Fibroblast of lung (primary cell): ENCODE measurements at regions not wholly inside any gene's neighbourhood (a gene's known extent, or its start where the extent isn't known, plus 50 kb on each side); places are given as distances from the start of the nearest gene placed in this dataset.
A peak's percentile ranks its signal among the peaks of the same experiment; 100 is the strongest.

Experiments used
- DNase-seq, 2 donors: peaks; one replicate each; pipeline versions ENCODE4 v3.0.0 to v3.0.0-alpha.2; 2010; ENCODE audit warnings: low read depth in 2 of 2
- H2AFZ ChIP-seq: 2 replicates; pipeline ENCODE4 v1.5.1; 2012; ENCODE audit warnings: low read length, control low read depth, inconsistent platforms
- H3K27ac ChIP-seq: 2 replicates; pipeline ENCODE4 v1.5.1; 2011; ENCODE audit warnings: low read length, control low read depth; ENCODE audit not compliant: insufficient read depth
- H3K27me3 ChIP-seq: 2 replicates; pipeline ENCODE4 v1.5.1; 2011; ENCODE audit warnings: mild to moderate bottlenecking, low read length; ENCODE audit not compliant: control insufficient read depth, insufficient read depth
- H3K36me3 ChIP-seq: 2 replicates; pipeline ENCODE4 v1.5.1; 2011; ENCODE audit warnings: low read length; ENCODE audit not compliant: control insufficient read depth, insufficient read depth
- H3K4me1 ChIP-seq: 2 replicates; pipeline ENCODE4 v1.5.1; 2011; ENCODE audit warnings: low read length; ENCODE audit not compliant: control insufficient read depth, insufficient read depth; ENCODE audit errors: extremely low read depth
- H3K4me2 ChIP-seq: 2 replicates; pipeline ENCODE4 v1.5.1; 2011; ENCODE audit warnings: low read length, control low read depth; ENCODE audit not compliant: insufficient read depth; ENCODE audit errors: extremely low read depth
- H3K4me3 ChIP-seq, 4 experiments: fragments of 200-600 bp in 1 of 4; sonication (generic) in 1 of 4; replicated peaks in 1 of 4; 2 replicates each; pipeline ENCODE4 v1.5.1; 2011 to 2016; ENCODE audit warnings: low read length in 4 of 4, low read depth in 3 of 4, mild to moderate bottlenecking in 3 of 4, control low read depth in 2 of 4, inconsistent platforms in 1 of 4, mixed read lengths in 1 of 4; ENCODE audit not compliant: insufficient read depth in 1 of 4; ENCODE audit errors: control extremely low read depth in 1 of 4
- H3K79me2 ChIP-seq: 2 replicates; pipeline ENCODE4 v1.5.1; 2012; ENCODE audit warnings: mild to moderate bottlenecking, low read length, inconsistent platforms; ENCODE audit not compliant: control insufficient read depth, insufficient read depth
- H3K9ac ChIP-seq: 2 replicates; pipeline ENCODE4 v1.5.1; 2011; ENCODE audit warnings: mild to moderate bottlenecking, low read length, control low read depth; ENCODE audit not compliant: insufficient read depth
- H3K9me3 ChIP-seq: 2 replicates; pipeline ENCODE4 v1.5.1; 2012; ENCODE audit warnings: low read depth, low read length; ENCODE audit not compliant: control insufficient read depth, insufficient read depth
- H4K20me1 ChIP-seq: 2 replicates; pipeline ENCODE4 v1.5.1; 2011; ENCODE audit warnings: low read length; ENCODE audit not compliant: control insufficient read depth, insufficient read depth; ENCODE audit errors: extremely low read depth
- EZH2 ChIP-seq: IDR thresholded peaks from 2 replicates; pipeline ENCODE4 v1.5.1; 2012; ENCODE audit warnings: low read length, control low read depth, mild to moderate bottlenecking; ENCODE audit errors: missing control alignments
- TF ChIP-seq, protein P1 (sequence below), 2 donors: IDR thresholded peaks in 1 of 2; conservative IDR thresholded peaks in 1 of 2; 1 replicate in 1 of 2; 2 replicates in 1 of 2; pipeline ENCODE4 v1.5.1; 2011 to 2012; ENCODE audit warnings: low read length in 2 of 2, control low read depth in 1 of 2, inconsistent platforms in 1 of 2, low read depth in 1 of 2, mild to moderate bottlenecking in 1 of 2

- no peaks in the 10 kb centered on the region for H3K9me3 ChIP-seq
Measured at GRCh38 chr4:181140037-181140603, 1103.1 kb upstream of the TENM3 start.

DNA sequence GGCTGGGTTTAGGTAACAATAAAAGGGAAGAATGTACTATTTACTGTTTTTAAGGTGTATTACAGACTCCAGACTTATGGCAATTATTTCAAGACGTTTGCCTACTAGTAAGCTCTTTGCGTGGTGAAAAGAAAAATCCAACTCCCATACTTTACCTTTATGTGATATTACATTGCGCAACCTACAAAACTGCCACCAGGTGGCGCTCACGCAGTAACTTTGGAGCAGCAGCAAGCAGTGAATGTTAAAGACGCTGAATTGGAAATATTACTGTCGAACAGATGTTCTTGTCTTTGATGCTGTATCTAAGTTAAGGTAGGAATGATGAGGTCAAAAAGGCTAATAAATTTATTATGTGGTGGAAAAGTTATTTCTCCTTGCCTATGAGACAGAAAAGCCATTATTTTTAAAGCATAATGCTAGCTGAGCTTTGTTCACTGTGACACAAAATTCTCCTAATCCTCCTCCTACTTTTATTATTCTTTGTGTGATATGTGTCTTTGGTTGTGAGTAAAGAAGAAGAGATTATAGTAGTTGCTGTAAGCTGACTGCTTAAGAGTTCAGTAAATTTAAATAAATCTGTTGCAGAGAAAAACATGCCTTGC lies 1099.8 kb upstream of the TENM3 start:
- H3K9me3 ChIP-seq: no peaks in the 10 kb centered on the region
- H3K27ac ChIP-seq: no peak overlapping the region
- no peak for TF ChIP-seq EZH2
- TF ChIP-seq, protein P1, sequence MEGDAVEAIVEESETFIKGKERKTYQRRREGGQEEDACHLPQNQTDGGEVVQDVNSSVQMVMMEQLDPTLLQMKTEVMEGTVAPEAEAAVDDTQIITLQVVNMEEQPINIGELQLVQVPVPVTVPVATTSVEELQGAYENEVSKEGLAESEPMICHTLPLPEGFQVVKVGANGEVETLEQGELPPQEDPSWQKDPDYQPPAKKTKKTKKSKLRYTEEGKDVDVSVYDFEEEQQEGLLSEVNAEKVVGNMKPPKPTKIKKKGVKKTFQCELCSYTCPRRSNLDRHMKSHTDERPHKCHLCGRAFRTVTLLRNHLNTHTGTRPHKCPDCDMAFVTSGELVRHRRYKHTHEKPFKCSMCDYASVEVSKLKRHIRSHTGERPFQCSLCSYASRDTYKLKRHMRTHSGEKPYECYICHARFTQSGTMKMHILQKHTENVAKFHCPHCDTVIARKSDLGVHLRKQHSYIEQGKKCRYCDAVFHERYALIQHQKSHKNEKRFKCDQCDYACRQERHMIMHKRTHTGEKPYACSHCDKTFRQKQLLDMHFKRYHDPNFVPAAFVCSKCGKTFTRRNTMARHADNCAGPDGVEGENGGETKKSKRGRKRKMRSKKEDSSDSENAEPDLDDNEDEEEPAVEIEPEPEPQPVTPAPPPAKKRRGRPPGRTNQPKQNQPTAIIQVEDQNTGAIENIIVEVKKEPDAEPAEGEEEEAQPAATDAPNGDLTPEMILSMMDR (conservative IDR thresholded peaks at IDR 0.05 in 1 of 2, IDR thresholded peaks at IDR 0.05 in 1 of 2; ENCODE audit: low read depth in 1 of 2, low read length in 2 of 2): peak; percentile 81 to 86
- no peak overlapping the region for H3K4me3 ChIP-seq
- no peaks in the 10 kb centered on the region for H3K36me3 ChIP-seq
- H3K9ac ChIP-seq: no peak overlapping the region
- no peaks in the 10 kb centered on the region for H3K4me1 ChIP-seq
- no peak overlapping the region for H2AFZ ChIP-seq
- no peaks in the 10 kb centered on the region for H3K27me3 ChIP-seq
- no peaks in the 10 kb centered on the region for H3K79me2 ChIP-seq
- DNase-seq: peak; percentile 62 to 82
- no peaks in the 10 kb centered on the region for H4K20me1 ChIP-seq
- H3K4me2 ChIP-seq: no peak overlapping the region

More at GRCh38 chr4:181140037-181140603, 1103.1 kb upstream of the TENM3 start:
- no peak overlapping the region for H3K27ac ChIP-seq
- no peaks in the 10 kb centered on the region for H3K79me2 ChIP-seq
- no peak overlapping the region for H3K9ac ChIP-seq
- H3K4me2 ChIP-seq: no peak overlapping the region
- H3K36me3 ChIP-seq: no peaks in the 10 kb centered on the region
- no peak overlapping the region for H3K4me3 ChIP-seq
- peak in 1 of 2 donors; percentile 80 for DNase-seq
- H2AFZ ChIP-seq: no peak overlapping the region
- TF ChIP-seq EZH2: no peak
- TF ChIP-seq, protein P1 (conservative IDR thresholded peaks at IDR 0.05 in 1 of 2, IDR thresholded peaks at IDR 0.05 in 1 of 2; ENCODE audit: low read depth in 1 of 2, low read length in 2 of 2): no peak
- H3K4me1 ChIP-seq: no peaks in the 10 kb centered on the region
- no peaks in the 10 kb centered on the region for H4K20me1 ChIP-seq
- no peaks in the 10 kb centered on the region for H3K27me3 ChIP-seq

DNA sequence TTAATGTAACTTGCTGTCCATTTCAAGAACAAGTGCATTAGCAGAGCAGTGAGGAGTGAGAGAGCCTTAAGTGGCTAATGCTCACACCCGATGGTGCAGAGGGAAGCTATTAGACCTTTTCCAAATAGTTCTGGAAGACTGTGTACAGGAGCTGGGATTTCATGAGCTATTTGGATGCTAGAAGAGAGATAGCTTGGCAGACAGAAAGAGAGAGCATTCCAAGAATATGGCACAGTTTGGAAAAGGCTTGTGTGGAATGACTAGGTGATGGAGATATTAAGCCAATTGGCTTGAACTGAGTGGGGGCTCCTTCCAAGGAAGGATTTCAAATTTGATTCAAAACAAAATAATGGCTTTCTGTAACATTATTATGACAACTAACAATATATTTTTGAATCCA lies 1097.2 kb upstream of the TENM3 start:
- H2AFZ ChIP-seq: no peak overlapping the region
- no peak overlapping the region for H3K4me3 ChIP-seq
- no peaks in the 10 kb centered on the region for H3K9me3 ChIP-seq
- H4K20me1 ChIP-seq: no peaks in the 10 kb centered on the region
- H3K79me2 ChIP-seq: no peaks in the 10 kb centered on the region
- no peaks in the 10 kb centered on the region for H3K4me1 ChIP-seq
- no peak for TF ChIP-seq EZH2
- TF ChIP-seq, protein P1 (conservative IDR thresholded peaks at IDR 0.05 in 1 of 2, IDR thresholded peaks at IDR 0.05 in 1 of 2; ENCODE audit: low read depth in 1 of 2, low read length in 2 of 2): no peak
- H3K27ac ChIP-seq: no peak overlapping the region
- H3K27me3 ChIP-seq: no peaks in the 10 kb centered on the region
- DNase-seq: no peak
- H3K9ac ChIP-seq: no peak overlapping the region
- no peak overlapping the region for H3K4me2 ChIP-seq
- no peaks in the 10 kb centered on the region for H3K36me3 ChIP-seq
